Activated CD4-positive, alpha-beta memory T cell treated with anti-CD3 and anti-CD28 coated beads, Interleukin-2, amount 10 ng/mL, durations not matched to agents 7 days and 5 days (primary cell): ENCODE measurements at regions not wholly inside any gene's neighbourhood (a gene's known extent, or its start where the extent isn't known, plus 50 kb on each side); places are given as distances from the start of the nearest gene placed in this dataset.
"Not testable (repeated sequence)": the region's sequence is repeated elsewhere in the genome, so short reads cannot be mapped to it uniquely, and the experiment has no call there.

ENCODE experiments used
- CTCF ChIA-PET: fragments of 350-600 bp; sonication (Branson Sonifier 250); formaldehyde crosslinking; loops from one replicate; lab custom pipeline; 2021; ENCODE audit warnings: antibody characterized with exemption, inconsistent platforms; lab: Charles Lee
- POLR2A ChIA-PET: fragments of 350-600 bp; sonication (Branson Sonifier 250); formaldehyde crosslinking; loops from one replicate; lab custom pipeline; 2021; ENCODE audit warnings: antibody characterized with exemption; lab: Charles Lee
- DNase-seq: peaks from one replicate; pipeline ENCODE4 v3.0.0-alpha.2; 2020
- H3K27ac Mint-ChIP-seq: one replicate; pipeline ENCODE4 v1.8.0; 2021; ENCODE audit warnings: mild to moderate bottlenecking, mixed read lengths
- H3K27me3 Mint-ChIP-seq: one replicate; pipeline ENCODE4 v1.8.0; 2021; ENCODE audit warnings: mixed read lengths
- H3K36me3 Mint-ChIP-seq: one replicate; pipeline ENCODE4 v1.8.0; 2021; ENCODE audit warnings: low read depth, mixed read lengths
- H3K4me1 Mint-ChIP-seq: one replicate; pipeline ENCODE4 v1.8.0; 2021; ENCODE audit warnings: mixed read lengths
- H3K4me3 Mint-ChIP-seq: one replicate; pipeline ENCODE4 v1.8.0; 2021; ENCODE audit warnings: mild to moderate bottlenecking, mixed read lengths
- H3K9me3 Mint-ChIP-seq: one replicate; pipeline ENCODE4 v1.8.0; 2021; ENCODE audit warnings: mixed read lengths

DNA sequence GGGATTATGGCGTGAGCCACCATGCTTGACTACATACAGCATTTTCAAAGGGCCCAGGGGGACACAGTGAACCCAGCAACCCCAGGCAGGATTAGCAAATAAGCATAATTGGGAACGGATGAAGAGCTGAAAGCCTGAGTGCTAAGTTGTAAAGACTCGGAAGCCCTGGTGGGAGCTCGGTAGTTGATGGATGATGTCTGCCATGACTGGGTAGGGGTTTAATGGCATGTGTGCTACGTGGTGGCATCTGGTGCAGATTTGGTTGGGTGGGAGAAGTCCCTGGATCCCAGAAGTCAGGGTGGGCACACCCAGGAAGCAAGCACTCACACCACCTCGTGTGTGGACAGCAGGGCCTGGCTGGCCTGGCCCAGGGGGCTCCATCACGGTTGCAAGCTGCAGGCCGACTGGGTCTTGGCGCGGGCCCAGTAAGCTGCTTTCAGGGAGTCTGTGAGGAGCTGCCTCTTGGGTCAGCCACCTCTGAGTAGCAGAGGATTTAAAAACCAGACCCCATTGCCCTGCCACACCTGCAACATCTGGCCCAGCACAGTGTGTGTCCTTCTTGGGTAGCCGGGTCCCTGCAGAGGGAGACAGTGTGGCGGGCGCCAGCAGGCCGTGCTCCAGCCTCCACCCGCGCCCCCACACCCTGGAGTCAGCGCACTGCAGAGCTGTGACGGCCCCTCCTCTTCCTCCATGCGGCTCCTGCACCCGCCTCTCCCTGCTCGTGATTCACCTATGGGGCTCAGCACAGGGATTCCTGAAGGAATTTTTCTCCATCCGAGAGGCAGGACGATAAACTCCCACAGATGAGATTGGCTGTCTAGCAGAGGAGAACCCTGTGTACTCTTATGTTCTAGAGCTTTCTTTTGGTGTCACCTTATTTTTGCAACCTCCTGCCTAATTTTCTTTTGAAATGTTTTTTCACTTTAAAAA, 159.2 kb downstream of the LAT start:
- H3K4me3 Mint-ChIP-seq, DNase-seq, H3K27me3 Mint-ChIP-seq, CTCF ChIA-PET, H3K27ac Mint-ChIP-seq, H3K9me3 Mint-ChIP-seq, POLR2A ChIA-PET, H3K36me3 Mint-ChIP-seq: not testable (repeated sequence)
- H3K4me1 Mint-ChIP-seq, result peaks cover 28% of the 10 kb centered on the region

GRCh38 chr16:29142506-29142905, 157.7 kb downstream of the LAT start:
- H3K4me3 Mint-ChIP-seq, H3K36me3 Mint-ChIP-seq, DNase-seq, CTCF ChIA-PET, H3K9me3 Mint-ChIP-seq, POLR2A ChIA-PET, H3K27me3 Mint-ChIP-seq, H3K27ac Mint-ChIP-seq: not testable (repeated sequence)
- H3K4me1 Mint-ChIP-seq, result peaks cover 14% of the 10 kb centered on the region

GRCh38 chr16:29141586-29142324, 156.9 kb downstream of the LAT start:
- no peak for DNase-seq
- H3K36me3 Mint-ChIP-seq, result peaks cover 5% of the 10 kb centered on the region
- ChIA-PET POLR2A (no interaction called here), CTCF (no interaction called here)
- H3K27me3 Mint-ChIP-seq, result no peaks in the 10 kb centered on the region
- no peak overlapping the region for H3K4me3 Mint-ChIP-seq
- no peaks in the 10 kb centered on the region for H3K9me3 Mint-ChIP-seq
- H3K27ac Mint-ChIP-seq, result no peak overlapping the region
- H3K4me1 Mint-ChIP-seq, result peaks cover 7% of the 10 kb centered on the region

GRCh38 chr16:29141121-29141520, 156.3 kb downstream of the LAT start:
- H3K4me3 Mint-ChIP-seq, H3K27me3 Mint-ChIP-seq, DNase-seq, H3K9me3 Mint-ChIP-seq, CTCF ChIA-PET, POLR2A ChIA-PET, H3K4me1 Mint-ChIP-seq, H3K36me3 Mint-ChIP-seq, H3K27ac Mint-ChIP-seq: not testable (repeated sequence)

DNA sequence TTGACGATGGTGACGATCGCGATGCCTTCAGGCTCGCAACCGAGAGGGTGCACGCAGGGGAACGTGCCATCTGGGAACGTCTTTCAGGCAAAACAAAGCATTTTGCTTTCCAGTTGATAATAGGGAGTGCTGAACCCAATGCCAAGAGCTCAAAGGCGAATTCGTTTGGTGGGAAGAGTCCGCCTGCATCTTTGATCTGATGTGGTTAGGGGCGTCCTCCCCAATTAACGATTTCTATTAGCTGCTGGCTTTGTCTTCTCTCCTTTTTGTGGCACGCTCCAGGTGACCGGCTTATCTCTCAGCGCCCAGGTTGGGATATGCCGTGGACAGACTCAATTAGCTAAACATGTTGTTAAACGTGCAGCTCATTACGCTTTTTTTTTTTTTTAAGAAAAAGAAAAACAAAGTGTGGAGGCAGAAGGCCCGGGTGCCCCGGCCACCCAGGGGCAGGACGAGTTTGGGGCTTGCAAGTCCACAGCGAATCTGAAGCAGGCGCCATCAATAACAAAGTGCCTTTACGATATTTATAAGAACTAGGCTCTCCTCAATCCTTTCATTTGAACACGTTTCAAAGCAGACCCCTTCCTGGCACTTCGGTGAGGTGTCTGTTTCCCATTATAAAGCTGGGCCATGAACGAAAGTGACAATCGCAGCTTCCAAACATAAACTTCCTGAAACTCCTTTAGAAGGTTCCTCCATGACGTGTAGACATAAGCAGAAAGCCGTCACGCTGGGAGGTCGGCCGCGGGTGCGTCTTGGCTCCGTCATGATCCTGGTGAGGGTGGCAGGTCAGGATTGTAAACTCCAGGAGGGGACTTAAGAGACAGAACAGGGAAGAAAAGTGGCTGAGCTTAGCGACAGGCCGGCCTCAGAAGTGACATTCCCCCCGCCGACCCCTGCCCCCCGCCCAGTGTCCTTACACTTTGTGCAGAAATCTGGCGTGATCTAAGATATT, 155.3 kb downstream of the LAT start:
- H3K27me3 Mint-ChIP-seq, H3K4me3 Mint-ChIP-seq, H3K9me3 Mint-ChIP-seq, H3K27ac Mint-ChIP-seq, H3K36me3 Mint-ChIP-seq, H3K4me1 Mint-ChIP-seq, POLR2A ChIA-PET, CTCF ChIA-PET, DNase-seq: not testable (repeated sequence)

GRCh38 chr16:29139261-29139802, 154.5 kb downstream of the LAT start:
- ChIA-PET POLR2A (no interaction called here), CTCF (no interaction called here)
- Mint-ChIP-seq H3K4me1 (no peaks in the 10 kb centered on the region), H3K4me3 (no peak overlapping the region), H3K9me3 (no peaks in the 10 kb centered on the region), H3K27ac (no peak overlapping the region), H3K36me3 (peaks cover 5% of the 10 kb centered on the region), H3K27me3 (no peaks in the 10 kb centered on the region)
- no peak for DNase-seq

GRCh38 chr16:29138698-29139097, 153.8 kb downstream of the LAT start:
- H3K36me3 Mint-ChIP-seq, CTCF ChIA-PET, H3K27me3 Mint-ChIP-seq, H3K4me1 Mint-ChIP-seq, DNase-seq, POLR2A ChIA-PET, H3K9me3 Mint-ChIP-seq, H3K27ac Mint-ChIP-seq, H3K4me3 Mint-ChIP-seq: not testable (repeated sequence)

DNA sequence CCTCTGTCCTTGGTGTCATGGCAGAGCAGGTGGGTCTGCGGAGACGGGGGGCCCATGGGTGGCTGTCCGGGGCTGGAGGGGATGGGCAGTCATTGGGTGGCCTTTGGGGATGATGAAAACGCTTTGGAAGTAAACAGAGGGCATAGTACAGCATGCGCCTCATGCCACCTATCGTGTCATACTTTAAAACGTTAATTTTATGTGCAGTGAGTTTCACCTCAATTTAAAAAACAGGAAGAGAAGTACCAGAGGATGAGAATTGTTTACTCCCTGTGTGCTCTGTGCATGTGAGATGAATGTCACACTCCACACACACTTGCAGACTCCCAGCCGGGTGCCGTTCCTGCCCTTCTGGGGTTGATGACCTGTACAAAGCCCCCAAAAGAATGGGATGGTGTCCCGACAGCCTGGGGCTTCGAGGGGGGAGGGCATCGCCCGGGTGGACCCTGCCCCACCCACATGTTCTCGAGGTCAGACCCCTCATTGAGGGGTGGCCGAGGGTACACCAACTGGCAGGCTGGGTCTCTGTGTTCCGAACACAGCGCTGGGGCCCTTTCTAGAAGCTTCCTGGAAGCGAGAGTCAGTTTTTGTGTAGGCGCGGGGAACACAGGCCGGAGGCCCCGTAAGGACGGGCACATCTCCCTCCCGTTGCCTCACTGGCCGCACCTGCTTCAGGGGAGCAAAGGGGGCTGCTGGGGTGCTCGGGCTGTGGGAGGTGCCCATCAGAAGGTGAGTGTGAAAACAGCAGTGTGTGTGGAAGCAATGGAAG, 153.2 kb downstream of the LAT start:
- DNase-seq, CTCF ChIA-PET, H3K4me1 Mint-ChIP-seq, POLR2A ChIA-PET, H3K4me3 Mint-ChIP-seq, H3K27me3 Mint-ChIP-seq, H3K9me3 Mint-ChIP-seq, H3K36me3 Mint-ChIP-seq, H3K27ac Mint-ChIP-seq: not testable (repeated sequence)

DNA sequence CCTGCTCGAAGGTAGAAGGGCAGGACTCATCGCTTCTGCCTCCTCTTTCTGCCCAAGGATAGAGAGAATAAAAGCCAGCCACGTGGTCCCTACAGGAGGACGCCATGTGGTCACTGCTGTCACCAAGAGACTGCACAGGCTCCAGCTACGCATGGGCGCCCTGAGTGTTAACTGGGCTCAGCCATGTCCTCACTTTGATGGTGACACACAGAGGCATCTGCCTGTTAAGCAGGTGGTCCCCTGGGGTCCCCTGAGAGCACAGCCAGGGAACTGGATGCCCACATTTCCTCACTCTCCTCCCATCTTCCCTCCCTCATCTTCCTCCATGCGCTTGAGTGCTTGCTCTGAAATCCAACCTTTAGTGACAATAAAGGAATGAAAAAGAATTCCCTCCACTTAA, 152.6 kb downstream of the LAT start:
- POLR2A ChIA-PET, CTCF ChIA-PET, DNase-seq, H3K27me3 Mint-ChIP-seq, H3K4me1 Mint-ChIP-seq, H3K9me3 Mint-ChIP-seq, H3K27ac Mint-ChIP-seq, H3K36me3 Mint-ChIP-seq, H3K4me3 Mint-ChIP-seq: not testable (repeated sequence)

- H3K4me1 Mint-ChIP-seq, DNase-seq, CTCF ChIA-PET, POLR2A ChIA-PET, H3K9me3 Mint-ChIP-seq, H3K27ac Mint-ChIP-seq, H3K27me3 Mint-ChIP-seq, H3K4me3 Mint-ChIP-seq, H3K36me3 Mint-ChIP-seq: not testable (repeated sequence)
These were observed 152.1 kb downstream of the LAT start for GRCh38 chr16:29136916-29137315.

- DNase-seq, H3K27ac Mint-ChIP-seq, H3K27me3 Mint-ChIP-seq, H3K4me3 Mint-ChIP-seq, H3K4me1 Mint-ChIP-seq, H3K9me3 Mint-ChIP-seq, CTCF ChIA-PET, H3K36me3 Mint-ChIP-seq, POLR2A ChIA-PET: not testable (repeated sequence)
These were observed 151.3 kb downstream of the LAT start for GRCh38 chr16:29136046-29136696.

GRCh38 chr16:29135098-29135497, 150.2 kb downstream of the LAT start:
- H3K9me3 Mint-ChIP-seq, POLR2A ChIA-PET, H3K4me3 Mint-ChIP-seq, H3K27me3 Mint-ChIP-seq, DNase-seq, H3K27ac Mint-ChIP-seq, H3K36me3 Mint-ChIP-seq, CTCF ChIA-PET, H3K4me1 Mint-ChIP-seq: not testable (repeated sequence)
